Activated CD4-positive, alpha-beta T cell treated with anti-CD3 and anti-CD28 coated beads for 24 hours (primary cell): ENCODE measurements at regions not wholly inside any gene's neighbourhood (a gene's known extent, or its start where the extent isn't known, plus 50 kb on each side); places are given as distances from the start of the nearest gene placed in this dataset.

Experiments used
- DNase-seq, 2 donors: peaks; one replicate each; pipeline ENCODE4 v3.0.0-alpha.2; 2020; ENCODE audit warnings: low read depth in 2 of 2

DNA sequence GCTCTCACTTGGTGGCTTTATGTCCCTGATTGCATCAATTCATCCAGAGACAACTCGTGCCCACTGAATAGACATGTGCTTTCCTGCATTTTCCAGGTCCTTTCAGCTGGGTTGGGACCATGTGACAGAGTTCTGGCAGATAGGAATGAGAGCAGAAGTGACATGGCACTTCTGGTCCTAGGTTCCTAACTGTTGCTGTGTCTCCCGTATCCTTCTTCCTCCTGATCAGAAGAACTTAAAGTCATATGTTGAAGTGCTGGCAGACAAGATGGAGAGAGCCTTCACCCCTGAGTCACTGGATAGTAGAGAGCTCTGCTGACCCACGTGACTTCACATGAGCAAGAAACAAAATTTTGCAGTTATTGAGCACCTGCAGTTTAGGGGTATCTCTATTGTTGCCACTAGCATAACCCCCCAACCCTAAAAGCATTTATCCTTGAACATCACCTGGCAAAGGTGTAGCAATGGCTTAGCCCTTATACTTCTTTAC, 80.0 kb downstream of the NREP start:
- no peak for DNase-seq

DNA sequence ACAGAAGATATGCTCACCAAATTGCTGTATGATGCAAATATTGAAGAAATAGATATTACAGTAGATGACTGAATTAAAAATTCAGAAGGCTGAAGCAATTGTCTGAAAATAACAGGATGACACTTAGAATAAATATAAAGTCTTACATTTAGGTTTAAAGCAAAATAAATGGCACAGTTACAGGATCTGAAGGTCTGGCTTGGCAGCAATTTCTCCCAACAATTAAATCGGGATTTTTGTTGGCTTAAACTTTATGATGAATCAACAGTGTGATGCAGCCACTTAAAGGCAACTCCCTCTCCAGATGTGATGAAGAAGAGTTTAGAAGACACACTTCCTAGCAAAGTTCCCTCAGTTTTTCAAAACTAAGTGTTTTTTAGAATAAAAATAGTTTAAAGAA, 80.5 kb downstream of the NREP start:
- DNase-seq: no peak

DNA sequence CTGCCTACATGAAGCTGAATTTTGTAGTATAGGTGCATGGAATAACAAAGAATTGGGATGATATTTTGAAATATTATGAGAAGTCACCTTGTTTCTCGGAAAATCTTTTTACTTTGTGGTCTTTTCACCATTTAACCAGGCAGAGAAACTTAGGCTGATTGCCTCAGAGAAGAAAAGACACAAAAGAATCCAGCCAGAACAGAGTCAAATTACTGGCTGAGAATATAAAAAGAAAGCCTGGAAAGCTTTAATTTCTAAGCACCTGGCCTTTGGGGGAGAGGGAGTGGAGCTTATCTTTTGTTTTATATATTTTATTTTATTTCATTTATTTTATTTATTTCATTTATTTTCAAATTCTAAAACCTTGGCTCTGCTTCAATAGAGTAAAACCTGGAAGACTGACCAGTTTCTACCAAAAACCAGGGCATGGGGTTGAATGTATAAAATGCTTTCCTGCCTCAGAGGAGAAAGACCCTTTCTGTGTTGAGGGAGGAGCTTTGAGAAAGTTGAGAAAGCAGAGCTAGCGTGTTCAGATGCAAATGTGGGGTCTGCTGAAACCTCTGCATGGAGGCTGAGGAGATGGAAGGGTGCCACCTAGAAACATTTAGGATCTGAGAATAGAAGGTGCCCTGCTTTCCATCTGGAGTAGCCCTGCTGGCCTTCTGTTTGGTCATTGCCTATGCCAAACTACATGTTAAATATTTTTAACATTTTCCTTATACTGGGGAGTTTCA, 81.6 kb downstream of the NREP start:
- no peak for DNase-seq

DNA sequence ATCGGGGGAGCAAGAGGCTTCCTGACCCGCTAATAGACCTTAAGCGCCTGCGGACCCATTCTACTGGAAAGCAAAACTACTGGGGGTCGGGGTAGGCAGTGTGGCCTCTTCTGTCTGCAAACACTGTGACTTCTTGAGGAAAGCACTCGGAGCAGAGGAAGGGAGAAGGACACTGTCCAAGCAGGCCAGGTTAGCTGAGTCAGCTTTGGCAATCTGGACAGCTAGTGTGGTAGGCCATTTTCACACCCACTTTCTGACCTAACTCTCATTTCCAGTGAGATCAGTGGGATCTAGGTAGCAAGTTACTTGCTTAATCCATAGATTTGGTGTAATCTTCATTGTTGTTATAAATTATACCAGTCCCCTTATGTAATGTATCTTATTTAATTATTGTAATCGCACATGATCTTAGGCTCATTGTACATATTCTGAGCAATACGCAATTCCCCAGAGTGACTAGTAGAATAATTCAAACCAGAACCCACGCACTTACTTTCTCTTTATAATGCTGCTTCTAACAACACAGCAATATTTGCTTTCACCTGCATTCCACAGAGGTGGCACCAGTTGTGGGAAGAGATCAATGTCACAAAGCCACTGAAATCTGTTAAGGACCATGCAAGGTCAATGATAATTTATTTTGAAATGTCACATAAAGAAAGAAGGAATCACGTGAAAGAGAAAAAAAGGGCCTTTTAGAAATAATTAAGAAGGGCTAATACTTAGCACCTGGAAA, 82.9 kb downstream of the NREP start:
- DNase-seq: no peak

DNA sequence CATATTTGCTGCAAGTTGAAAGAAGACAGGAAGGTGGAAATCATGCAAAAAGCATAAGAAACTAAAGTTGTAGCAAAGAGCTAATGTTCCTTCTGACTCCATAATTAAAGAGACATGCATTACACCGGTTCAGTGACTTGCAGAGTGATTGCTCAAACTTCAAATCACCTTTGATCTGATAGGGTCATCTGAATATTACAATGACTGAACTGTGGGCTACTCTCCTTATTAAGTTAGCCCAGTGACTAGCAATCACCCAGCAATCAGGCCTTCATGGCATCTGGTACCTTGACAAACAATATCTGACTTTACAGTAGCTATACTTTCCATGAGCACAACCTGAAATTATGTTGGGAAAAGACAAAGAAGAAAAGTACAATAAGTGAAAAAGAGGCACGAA, 84.9 kb downstream of the NREP start:
- no peak for DNase-seq

DNA sequence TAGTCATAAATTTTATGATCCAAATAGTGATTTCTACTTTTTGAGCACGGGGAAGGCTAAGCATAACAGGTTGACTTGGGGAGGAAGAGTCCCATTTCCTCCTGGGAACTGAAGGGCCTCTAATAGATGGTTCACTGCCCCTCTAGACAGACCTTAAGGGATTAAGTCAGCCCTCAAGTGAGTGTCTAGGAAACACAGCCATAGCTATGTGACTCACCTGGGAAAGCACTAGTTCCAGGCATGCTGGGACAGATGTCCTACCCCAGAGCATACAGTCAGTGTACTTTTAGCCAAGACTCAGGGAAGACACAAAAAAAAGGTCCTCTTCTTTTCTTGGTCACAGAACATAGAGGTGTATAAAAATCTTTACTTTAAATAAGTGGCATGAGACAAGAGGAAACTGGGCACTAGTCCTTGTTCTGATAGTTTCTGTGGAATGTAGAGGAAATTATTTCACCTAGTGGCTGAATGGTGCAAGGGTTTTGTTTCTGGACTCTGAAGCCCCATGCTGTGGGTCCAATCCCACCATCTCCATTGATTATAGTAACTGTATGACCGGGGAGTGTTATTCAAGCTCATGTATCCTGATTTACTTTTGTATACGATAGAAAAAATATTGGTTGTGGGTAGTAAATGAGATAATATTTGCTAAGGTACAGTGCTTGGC, 86.0 kb downstream of the NREP start:
- no peak for DNase-seq

DNA sequence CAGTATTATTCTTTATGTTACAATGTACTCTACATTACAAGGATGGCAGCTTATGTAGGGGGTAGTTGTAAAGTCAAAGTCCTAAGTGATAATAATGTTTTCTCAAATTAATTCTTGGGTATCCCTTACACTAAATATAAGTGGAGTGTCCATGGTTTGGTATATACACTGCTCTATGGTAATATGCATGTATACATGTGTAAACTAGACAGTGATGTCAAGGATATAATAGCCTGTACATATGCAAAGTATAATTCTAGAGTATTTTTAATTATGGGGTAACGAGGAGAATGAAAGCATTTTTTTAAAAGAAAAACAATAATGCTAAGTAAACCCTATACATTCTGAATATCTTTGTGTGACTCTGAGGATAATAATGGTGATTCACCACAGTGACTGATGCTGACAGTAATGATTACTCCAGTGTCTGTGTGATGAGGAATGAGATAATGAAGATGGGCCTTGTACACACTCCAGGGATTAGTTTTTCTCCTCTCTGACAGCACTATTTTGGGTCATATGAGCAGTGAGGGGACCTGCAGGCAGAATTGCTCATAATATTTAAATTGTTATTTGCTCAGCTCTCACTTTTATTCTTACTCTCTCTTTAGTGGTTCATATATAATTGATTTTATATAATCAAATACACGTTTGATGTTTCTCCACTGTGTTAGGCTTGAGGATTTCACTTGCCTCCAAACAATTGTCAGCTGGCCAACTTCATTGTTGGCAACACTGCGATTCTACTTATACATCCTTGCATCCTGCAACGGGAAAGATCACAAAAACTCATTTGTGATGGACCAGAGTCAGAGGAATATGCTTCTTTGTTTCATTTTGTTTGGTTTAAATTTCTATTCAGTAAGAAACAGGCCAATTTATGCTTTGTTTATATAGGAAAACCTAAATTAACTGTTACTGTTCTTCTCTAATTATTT, 88.2 kb downstream of the NREP start:
- DNase-seq: no peak

DNA sequence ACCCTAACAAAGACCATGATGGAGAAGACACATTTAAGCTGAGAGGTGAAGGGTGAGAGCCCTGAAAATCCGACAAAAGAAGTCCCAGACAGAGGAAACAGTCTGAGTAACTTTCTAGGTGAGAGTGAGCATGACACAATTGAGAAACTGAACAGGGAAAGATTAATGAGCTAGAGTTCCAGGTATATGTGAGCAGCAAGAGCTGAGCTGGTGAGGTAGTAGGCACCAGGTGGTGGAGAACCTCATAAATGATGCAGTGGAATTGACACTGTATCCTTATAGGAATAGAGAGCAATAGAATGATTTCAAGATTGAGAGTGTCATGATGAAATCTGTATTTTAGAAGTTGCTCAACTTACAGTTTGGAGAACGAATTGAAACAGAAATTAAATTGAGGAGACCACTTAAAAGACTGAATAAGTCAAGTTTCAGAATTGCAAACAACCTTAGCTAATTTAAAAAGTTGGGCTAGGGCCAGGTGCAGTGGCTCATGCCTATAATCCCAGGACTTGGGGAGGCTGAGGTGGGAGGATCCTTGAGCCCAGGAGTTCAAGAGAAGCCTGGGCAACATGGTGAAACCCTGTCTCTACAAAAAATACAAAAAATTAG, 89.8 kb downstream of the NREP start:
- no peak for DNase-seq

DNA sequence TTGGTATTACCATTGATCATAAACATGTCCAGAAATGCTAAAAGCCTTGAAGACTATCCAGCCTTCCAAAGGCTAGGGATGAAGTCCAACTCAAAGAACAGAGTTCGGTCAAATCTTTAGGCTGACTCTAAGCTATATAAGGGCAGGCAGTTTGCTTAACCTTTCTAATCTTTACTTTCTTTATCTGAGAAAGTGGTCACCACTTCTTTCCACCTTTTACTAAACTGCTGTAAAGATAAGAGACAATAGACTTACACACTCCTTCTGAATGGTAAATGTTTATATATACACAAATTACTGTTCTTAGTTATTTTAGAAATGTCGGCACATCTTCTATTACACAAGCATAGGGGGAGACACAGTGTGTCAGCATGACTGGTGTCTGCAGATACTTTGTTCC, 100.4 kb downstream of the NREP start:
- DNase-seq: no peak

DNA sequence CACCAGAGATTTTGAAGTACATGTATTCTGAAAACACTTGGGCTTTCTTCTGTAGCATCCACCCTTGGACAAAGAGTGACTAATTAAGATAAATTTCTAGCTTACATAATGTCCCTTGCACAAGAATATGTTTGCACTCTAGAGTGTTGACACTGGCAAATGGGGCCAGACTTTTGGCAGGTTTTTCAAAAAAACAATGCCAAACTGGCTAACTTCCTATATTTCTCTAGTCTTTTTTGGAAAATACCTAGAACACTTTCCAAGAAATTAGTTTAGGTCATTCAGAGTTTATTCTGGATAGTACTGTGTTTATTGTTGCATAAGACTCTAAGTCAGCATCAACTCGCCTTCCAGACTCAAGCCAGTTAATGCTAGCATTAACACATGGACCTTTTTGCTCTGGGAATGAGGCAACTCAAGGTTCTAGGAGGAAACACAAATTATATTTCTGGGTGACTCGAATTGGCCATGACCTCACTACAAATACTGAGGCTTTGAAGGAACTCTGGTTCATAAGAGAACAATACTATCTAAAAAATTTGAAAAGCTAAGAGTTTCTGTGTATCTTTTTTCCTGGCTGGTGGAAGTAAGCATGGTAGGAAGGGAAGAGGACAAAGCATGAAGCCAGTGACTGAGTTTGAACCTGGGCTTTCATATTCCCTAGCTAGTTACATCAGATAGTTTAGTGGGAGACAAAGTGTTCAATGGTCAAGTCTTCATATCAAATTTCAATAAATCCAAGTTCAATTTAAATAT, 101.6 kb downstream of the NREP start:
- DNase-seq: no peak

DNA sequence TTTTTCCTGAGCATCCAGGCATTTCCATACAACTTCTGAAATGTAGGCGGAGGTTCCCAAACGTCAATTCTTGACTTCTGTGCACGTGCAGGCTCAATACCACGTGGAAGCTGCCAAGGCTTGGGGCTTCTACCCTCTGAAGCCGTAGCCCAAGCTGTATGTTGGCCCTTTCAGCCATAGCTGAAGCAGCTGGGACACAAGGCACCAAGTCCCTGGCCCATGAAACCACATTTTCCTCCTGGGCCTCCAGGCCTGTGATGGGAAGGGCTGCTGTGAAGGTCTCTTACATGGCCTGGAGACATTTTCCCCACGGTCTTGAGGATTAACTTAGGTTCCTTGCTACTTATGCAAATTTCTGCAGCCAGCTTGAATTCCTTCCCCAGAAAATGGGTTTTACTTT, 103.6 kb downstream of the NREP start:
- no peak for DNase-seq

DNA sequence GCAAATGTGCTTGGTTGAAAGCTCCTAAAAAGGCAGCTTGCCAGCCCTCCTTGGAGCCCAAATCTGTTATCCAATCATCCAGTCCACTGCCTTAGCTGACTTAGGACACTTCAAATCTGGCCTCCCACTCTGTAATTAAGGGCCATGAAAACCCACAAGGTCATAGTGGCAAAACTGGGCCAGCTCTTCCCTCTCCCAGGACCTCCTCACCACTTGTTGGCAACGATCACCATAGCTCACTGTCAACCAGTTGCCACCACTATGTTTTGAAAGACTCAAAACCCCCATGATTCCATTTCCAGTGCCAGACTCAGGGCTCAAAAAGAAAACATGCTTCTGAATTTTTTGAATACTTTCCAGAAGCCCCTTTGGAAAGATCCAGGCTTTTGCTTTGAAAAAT, 107.5 kb downstream of the NREP start:
- no peak for DNase-seq

DNA sequence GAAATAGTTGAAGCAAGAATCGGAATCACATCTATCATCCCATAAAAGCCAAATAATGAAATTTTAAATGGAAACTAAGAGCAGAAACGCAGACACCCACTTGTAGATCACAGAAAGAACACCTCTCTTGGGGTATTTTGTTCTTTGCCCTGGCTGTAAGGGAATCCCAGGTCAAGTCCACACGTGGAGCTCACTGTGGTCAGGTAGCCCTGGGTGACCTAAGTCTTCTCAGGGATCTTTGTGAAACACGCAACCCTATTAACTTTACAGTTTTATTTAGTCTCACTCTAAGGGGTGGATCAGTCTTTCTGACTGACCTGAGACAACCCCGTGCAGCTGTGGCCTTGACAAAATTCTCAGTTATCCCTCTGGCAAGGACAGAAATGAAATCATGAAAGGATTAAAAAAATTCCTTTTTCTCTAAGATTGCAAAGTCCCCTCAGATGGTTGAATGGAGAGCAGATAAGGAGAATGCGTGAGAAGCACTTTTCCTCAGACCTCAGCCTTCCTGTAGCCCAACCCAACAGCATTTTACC, 111.6 kb downstream of the NREP start:
- DNase-seq: no peak

DNA sequence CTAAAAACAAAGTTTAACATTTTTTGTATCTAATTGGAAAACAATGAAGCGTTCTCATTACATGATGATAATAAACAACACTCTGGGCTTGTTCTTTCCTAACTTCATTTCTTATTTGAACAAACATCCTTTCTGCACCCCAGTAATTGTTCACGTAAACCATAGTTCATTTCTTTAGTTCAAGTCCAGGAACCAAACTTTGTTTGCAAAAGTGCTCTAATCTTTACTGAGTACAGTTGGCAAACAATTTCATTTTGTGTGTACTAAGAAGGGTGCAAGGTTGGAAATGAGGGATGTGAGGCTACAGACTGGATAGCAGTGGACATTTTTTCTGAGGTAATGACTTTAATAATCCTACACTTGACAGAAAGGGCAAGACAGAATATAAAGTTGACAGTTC, 113.5 kb downstream of the NREP start:
- no peak for DNase-seq

DNA sequence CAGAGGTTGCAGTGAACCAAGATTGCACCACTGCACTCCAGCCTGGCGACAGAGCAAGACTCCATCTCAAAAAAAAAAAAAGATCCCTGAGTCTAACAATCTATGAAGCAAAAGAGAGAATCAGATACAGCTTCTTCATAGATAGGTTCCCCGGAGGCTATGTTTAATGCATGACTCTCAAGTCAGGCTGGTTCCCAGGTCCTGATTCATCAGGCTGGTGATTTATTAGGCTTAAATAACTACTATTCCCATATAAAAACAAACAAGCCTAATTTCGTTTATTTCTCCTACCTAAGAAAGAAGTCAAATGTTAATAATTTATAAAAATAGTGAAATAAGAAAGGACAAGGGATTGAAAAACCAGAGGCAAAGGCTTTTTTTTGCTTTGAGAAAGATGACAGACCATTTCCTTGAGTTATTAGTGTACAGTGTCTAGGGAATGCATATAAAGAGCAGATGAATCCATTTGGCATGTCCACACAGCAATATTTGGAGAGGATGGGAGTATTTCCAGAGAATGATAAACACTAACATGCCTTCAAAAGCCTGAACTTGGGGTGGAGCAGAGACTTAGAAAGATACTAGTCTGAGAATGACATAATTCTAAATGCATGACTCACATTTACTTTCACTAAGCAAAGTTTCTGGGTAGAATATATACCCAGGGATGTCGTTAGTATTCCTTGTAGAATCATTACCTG, 115.3 kb downstream of the NREP start:
- DNase-seq: no peak

DNA sequence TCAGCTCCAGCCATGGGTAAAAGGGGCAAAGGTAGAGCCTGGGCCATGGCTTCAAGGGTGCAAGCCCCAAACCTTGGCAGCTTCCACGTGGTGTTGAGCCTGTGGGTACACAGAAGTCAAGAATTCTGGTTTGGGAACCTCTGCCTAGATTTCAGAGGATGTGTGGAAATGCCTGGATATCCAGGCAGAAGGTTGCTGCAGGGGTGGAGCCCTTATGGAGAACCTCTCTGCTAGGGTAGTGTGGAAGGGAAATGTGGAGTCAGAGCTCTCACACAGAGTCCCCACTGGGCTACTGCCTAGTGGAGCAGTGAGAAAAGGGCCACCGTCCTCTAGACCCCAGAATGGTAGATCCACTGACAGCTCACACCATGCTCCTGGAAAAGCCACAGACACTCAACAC, 117.1 kb downstream of the NREP start:
- DNase-seq: no peak

DNA sequence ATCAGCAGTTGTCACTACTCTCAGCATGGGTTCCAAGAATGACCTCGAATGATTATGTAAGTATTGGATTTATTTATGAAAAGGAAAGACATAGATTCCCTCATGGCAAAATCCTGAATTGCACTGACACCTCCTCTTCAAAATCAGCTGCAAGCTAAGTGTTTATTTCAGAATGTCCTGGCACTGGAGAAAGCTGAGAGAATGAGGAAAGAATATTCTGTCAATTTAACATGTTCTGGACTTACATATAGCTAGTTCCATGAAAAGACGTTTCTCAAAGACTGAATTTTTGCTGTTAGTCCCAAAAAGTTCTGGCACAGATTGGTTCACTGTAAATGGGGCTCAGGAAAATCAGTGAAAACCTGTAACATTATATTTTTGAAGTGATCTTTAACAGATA, 120.3 kb downstream of the NREP start:
- DNase-seq: no peak

DNA sequence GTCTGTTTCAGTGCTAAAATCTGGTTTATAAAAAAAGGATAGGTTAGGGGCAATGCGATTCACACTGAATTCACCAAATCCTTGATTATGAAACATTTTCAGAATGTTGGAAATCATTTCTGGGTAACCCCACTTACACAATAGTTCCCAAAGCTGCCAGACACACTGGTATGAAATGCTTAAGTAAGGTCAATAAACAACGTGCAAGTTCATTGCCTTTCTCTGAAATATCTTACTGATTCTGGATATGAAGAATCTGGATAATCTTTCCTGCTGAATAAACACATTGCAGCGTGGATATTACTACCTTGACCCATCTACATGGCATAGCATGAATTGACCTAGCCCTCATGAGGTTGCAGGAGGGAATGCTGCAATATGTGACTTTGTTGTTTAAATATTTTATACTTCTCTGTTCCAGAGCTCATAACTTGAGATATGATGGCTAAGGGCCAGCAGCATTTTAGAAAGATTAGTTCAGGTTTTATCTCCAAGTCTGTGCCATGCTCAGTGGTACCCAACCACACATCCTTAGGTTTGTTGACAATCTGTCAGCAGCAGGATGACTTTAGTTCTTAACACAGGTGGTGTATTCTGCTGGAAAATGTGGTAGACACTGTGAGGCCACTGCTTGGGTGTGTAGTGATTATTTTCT, 121.0 kb downstream of the NREP start:
- DNase-seq: no peak
